ENCODE measurements at regions not wholly inside any gene's neighbourhood (a gene's known extent, or its start where the extent isn't known, plus 50 kb on each side); places are given as distances from the start of the nearest gene placed in this dataset.
"Not testable (repeated sequence)": the region's sequence is repeated elsewhere in the genome, so short reads cannot be mapped to it uniquely, and the experiment has no call there.

DNA sequence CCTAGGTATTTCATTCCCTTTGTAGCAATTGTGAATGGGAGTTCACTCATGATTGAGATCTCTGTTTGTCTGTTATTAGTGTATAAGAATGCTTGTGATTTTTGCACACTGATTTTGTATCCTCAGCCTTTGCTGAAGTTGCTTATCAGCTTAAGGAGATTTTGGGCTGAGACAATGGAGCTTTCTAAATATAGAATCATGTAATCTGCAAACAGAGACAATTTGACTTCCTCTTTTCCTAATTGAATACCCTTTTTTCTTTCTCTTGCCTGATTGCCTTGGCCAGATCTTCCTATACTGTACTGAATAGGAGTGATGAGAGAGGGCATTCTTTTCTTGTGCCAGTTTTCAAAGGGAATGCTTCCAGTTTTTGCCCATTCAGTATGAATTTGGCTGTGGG, 398.1 kb downstream of the SRGAP2C start:
- DNase-seq = not testable (repeated sequence)

DNA sequence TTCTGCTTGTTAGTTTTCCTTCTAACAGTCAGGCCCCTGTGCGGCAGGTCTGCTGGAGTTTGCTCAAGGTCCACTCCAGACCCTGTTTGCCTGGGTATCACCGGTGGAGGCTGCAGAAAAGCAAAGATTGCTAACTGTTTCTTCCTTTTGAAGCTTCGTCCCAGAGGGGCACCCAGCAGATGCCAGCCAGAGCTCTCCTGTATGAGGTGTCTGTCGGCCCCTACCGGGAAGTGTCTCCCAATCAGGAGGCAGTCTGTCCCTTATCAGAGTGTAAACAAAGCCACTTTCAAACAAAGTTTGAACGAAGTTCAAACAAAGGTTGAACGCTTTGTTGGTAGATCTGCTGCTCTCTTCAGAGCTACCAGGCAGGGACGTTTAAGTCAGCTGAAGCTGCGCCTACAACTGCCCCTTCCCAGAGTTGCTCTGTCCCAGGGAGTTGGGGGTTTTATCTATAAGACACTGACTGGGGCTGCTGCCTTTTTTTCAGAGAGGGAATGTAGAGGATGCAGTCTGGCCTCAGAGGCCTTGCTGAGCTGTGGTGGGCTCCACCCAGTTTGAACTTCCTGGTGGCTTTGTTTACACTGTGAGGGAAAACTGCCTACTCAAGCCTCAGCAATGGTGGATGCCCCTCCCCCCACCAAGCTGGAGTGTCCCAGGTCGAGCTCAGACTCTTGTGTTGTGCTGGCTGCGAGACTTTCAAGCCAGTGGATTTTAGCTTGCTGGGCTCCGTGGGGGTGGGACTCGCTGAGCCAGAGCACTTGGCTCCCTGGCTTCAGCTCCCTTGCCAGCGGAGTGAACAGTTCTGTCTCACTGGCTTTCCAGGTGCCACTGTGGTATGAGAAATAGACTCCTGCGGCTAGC, 401.8 kb downstream of the SRGAP2C start:
- peak; percentile 58 for DNase-seq

DNA sequence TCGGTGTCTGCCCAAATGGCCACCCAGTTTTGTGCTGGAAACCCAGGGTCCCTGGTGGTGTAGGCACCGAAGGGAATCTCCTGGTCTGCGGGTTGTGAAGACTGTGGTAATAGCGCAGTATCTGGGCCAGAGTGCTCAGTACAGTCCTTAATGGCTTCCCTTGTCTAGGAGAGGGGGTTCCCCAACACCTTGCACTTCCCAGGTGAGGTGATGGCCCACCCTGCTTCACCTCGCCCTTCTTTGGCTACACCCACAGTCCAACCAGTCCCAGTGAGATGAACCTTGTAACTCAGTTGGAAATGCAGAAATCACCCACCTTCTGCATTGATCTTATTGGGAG, 402.4 kb downstream of the SRGAP2C start:
- no peak for DNase-seq

DNA sequence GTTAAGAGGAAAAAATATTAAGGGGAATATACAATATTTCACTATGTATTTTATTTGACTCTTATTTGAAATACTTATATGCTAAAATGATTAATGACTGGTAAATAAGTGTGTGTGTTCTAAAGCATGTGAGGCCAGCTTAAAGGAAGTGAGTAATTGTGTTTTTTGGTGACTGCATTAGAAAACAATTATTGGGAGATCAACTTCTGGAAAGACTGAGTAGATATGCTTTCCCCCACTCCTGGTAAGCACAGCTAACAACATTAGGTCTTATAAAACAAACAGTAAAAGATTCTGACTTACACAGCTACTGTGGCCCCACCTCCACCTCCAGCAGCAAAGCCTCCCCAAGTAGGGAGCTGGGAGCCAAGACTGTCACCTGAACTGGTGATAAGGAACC, 403.0 kb downstream of the SRGAP2C start:
- no peak for DNase-seq

GRCh38 chr1:121594096-121594495, 409.3 kb downstream of the SRGAP2C start:
- no peak for DNase-seq

DNA sequence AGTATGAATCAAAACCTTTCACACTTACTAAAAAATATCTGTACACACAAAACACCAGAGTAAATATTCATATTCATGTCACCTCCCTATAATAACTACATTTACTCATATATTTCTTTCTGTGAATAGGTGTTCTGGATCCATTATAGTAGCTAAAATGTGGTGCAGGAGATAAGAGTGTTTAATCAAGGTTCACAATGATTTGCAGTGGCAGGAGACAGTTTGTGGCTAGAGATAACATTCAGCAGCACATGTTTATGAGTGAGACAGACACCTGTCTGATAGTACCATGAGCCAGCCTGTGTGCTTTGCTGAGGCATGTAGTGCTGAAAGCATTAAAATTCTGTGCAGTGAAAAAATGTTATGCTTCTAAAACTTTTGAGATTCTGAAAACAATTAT, 410.3 kb downstream of the SRGAP2C start:
- DNase-seq = no peak

DNA sequence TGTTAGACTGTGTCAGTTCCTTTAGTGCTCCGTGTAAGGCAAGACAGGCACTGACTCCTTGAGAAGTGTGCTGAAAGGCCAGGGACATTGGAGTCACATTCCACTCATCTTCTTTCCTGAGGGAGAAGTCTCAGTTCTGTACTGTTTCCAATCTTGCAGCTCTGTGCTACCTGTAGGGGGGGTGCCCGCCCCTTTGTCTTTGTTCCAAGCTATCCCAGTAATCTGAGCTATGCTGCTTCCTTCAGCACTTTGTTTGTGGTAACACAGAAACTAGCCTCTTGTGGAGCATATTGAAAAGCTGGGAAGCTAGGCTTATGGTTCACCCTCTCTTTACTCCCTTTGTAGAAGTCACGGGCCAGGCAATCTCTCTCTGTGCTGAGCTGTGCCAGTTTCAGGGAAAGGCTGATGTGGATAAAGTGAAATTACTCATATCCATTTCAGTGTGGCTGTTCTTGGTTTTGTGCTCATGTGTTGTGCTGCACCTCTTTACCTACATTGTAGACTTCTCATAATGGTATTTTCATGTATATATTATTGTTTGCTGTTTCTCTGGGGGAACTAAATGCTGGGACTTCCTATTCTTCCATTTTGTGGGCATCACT, 420.2 kb downstream of the SRGAP2C start:
- DNase-seq = not testable (repeated sequence)

- DNase-seq = not testable (repeated sequence)
These were observed 422.7 kb downstream of the SRGAP2C start for GRCh38 chr1:121607499-121607898.
